ENCODE measurements at regions not wholly inside any gene's neighbourhood (a gene's known extent, or its start where the extent isn't known, plus 50 kb on each side); places are given as distances from the start of the nearest gene placed in this dataset.

DNA sequence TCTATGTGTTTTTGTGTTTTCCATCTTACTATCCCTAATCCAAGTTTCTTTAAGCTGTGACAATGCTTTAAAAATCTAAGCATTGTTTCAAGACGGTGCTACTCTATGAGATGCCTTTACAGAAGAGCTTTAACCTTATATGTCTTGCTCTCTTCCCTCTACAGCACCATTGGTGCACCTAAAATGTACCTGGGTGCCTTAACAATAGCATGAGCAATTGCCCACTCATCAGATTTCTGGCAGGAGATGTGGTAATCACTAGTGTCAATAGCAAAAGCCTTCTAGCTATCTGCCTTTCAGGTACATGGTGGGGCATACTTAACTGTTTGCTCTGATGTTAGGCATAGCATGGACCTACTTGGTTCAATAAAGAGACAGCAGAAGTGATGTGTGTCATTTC lies 222.3 kb upstream of the KIF2A start:
- TF ChIP-seq REST (IDR thresholded peaks at IDR 0.05; ENCODE audit: insufficient read depth in 1 of 2, low read depth in 2 of 2, low read length in 2 of 2), result no peak
- TF ChIP-seq POLR2AphosphoS5 (IDR thresholded peaks at IDR 0.05; ENCODE audit: low read depth, low read length), result no peak

All from PFSK-1 (cell line).